Hepatocyte (in vitro differentiated cells): ENCODE measurements at regions not wholly inside any gene's neighbourhood (a gene's known extent, or its start where the extent isn't known, plus 50 kb on each side); places are given as distances from the start of the nearest gene placed in this dataset.
"Not testable (repeated sequence)": the region's sequence is repeated elsewhere in the genome, so short reads cannot be mapped to it uniquely, and the experiment has no call there.

Experiments used
- DNase-seq: peaks from one replicate; pipeline ENCODE4 v3.0.0-alpha.2; 2016; ENCODE audit warnings: low spot score
- H2AFZ ChIP-seq: fragments of 200-600 bp; sonication (generic); 2 replicates; pipeline ENCODE4 v1.6.0; 2016; ENCODE audit warnings: antibody characterized with exemption, mild to moderate bottlenecking
- H3K27ac ChIP-seq: fragments of 200-600 bp; sonication (generic); 2 replicates; pipeline ENCODE4 v1.5.1; 2016; ENCODE audit warnings: mild to moderate bottlenecking
- H3K27me3 ChIP-seq: fragments of 200-600 bp; sonication (generic); 2 replicates; pipeline ENCODE4 v1.6.1; 2016
- H3K36me3 ChIP-seq: fragments of 200-600 bp; sonication (generic); replicated peaks from 2 replicates; pipeline ENCODE4 v1.5.1; 2016; ENCODE audit warnings: low read depth; ENCODE audit not compliant: insufficient read depth
- H3K4me1 ChIP-seq: fragments of 200-600 bp; sonication (generic); 2 replicates; pipeline ENCODE4 v1.5.1; 2016; ENCODE audit warnings: mild to moderate bottlenecking, moderate library complexity; ENCODE audit not compliant: insufficient read depth
- H3K4me2 ChIP-seq: fragments of 200-600 bp; sonication (generic); 2 replicates; pipeline ENCODE4 v1.6.0; 2016
- H3K4me3 ChIP-seq: fragments of 200-600 bp; sonication (generic); 2 replicates; pipeline ENCODE4 v1.5.1; 2016; ENCODE audit warnings: mild to moderate bottlenecking
- H3K79me2 ChIP-seq: fragments of 200-600 bp; sonication (generic); 2 replicates; pipeline ENCODE4 v1.6.0; 2017; ENCODE audit warnings: mild to moderate bottlenecking
- H3K9me2 ChIP-seq: fragments of 200-600 bp; sonication (generic); replicated peaks from 2 replicates; pipeline ENCODE4 v1.6.0; 2017; ENCODE audit warnings: mild to moderate bottlenecking; ENCODE audit not compliant: insufficient read depth
- H3K9me3 ChIP-seq: fragments of 200-600 bp; sonication (generic); 2 replicates; pipeline ENCODE4 v1.5.1; 2016; ENCODE audit warnings: low read depth, mild to moderate bottlenecking
- H4K20me1 ChIP-seq: fragments of 200-600 bp; sonication (generic); 2 replicates; pipeline ENCODE4 v1.6.0; 2016; ENCODE audit warnings: mild to moderate bottlenecking; ENCODE audit not compliant: insufficient read depth, poor library complexity, severe bottlenecking
- EZH2 ChIP-seq: fragments of 200-600 bp; sonication (generic); IDR thresholded peaks from 2 replicates; pipeline ENCODE4 v1.6.1; 2016; ENCODE audit warnings: antibody characterized with exemption, mild to moderate bottlenecking, borderline replicate concordance
- EZH2phosphoT487 ChIP-seq: fragments of 200-600 bp; sonication (generic); IDR thresholded peaks from one replicate; pipeline ENCODE4 v1.6.1; 2018; ENCODE audit warnings: antibody characterized with exemption, mild to moderate bottlenecking, low read depth, moderate library complexity; ENCODE audit not compliant: unreplicated experiment, severe bottlenecking
- WGBS: methylation state at CpG from one replicate; pipeline ENCODE4 v1.1.6; 2016; ENCODE audit warnings: low lambda C conversion rate; ENCODE audit errors: missing lambda C conversion rate; 5-methylcytosine and 5-hydroxymethylcytosine counted together
- TF ChIP-seq, protein P1 (sequence below): fragments of 200-600 bp; sonication (generic); IDR thresholded peaks from 2 replicates; pipeline ENCODE4 v1.5.1; 2016; ENCODE audit warnings: antibody characterized with exemption, mild to moderate bottlenecking; ENCODE audit not compliant: poor library complexity

- H3K4me3 ChIP-seq = no peak overlapping the region
- H3K36me3 ChIP-seq = no peaks in the 10 kb centered on the region
- H4K20me1 ChIP-seq = no peaks in the 10 kb centered on the region
- H3K4me1 ChIP-seq = peaks cover 8% of the 10 kb centered on the region
- no peak for TF ChIP-seq EZH2phosphoT487
- TF ChIP-seq, protein P1, sequence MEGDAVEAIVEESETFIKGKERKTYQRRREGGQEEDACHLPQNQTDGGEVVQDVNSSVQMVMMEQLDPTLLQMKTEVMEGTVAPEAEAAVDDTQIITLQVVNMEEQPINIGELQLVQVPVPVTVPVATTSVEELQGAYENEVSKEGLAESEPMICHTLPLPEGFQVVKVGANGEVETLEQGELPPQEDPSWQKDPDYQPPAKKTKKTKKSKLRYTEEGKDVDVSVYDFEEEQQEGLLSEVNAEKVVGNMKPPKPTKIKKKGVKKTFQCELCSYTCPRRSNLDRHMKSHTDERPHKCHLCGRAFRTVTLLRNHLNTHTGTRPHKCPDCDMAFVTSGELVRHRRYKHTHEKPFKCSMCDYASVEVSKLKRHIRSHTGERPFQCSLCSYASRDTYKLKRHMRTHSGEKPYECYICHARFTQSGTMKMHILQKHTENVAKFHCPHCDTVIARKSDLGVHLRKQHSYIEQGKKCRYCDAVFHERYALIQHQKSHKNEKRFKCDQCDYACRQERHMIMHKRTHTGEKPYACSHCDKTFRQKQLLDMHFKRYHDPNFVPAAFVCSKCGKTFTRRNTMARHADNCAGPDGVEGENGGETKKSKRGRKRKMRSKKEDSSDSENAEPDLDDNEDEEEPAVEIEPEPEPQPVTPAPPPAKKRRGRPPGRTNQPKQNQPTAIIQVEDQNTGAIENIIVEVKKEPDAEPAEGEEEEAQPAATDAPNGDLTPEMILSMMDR = no peak
- no peak for TF ChIP-seq EZH2
- no peaks in the 10 kb centered on the region for H3K9me3 ChIP-seq
- peak overlapping the region; percentile 71 for H2AFZ ChIP-seq
- H3K79me2 ChIP-seq = no peaks in the 10 kb centered on the region
- H3K27ac ChIP-seq = no peak overlapping the region
- WGBS = 27% methylated on average over 80 of the region's 102 CpGs
- H3K27me3 ChIP-seq = peaks cover 13% of the 10 kb centered on the region
- no peaks in the 10 kb centered on the region for H3K9me2 ChIP-seq
- peak overlapping the region; percentile 93 for H3K4me2 ChIP-seq
- no peak for DNase-seq
These were observed 54.7 kb upstream of the EIF5 start for GRCh38 chr14:103279142-103280025.

DNA sequence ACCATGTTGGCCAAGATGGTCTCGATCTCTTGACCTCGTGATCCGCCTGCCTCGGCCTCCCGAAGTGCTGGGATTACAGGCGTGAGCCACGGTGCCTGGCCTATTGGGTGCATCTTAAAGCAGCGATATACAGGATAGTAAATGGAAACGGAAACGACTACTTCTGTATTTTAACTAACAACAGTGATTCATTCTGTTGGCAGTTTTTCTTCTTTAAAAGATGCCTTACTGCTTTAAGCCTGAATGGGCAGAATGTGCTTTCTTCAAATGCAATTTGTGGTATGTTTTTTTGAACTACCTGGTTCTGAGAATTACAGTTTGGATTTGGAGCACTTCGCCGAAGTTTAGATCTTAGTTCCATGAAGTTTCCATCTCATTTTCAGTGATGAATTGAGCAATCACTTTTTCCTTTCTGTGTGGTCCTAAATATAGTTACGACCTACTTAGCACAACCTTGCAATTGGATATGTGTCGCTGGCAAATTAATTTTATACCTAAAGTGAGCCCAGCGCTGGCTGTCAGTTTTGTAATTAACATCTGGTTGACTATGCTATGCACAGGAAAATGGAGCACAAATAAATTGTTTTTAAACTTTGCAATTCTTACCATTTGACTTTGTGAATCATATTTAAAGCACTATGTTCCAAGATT is 53.6 kb upstream of the EIF5 start:
- Histone ChIP-seq H2AFZ (no peak overlapping the region), H3K9me2 (no peaks in the 10 kb centered on the region), H3K79me2 (no peaks in the 10 kb centered on the region), H3K4me2 (no peak overlapping the region), H3K4me1 (peaks cover 8% of the 10 kb centered on the region), H3K9me3 (no peaks in the 10 kb centered on the region), H3K27ac (no peak overlapping the region), H3K27me3 (peaks cover 13% of the 10 kb centered on the region), H3K4me3 (no peak overlapping the region), H4K20me1 (no peaks in the 10 kb centered on the region), H3K36me3 (no peaks in the 10 kb centered on the region)
- TF ChIP-seq, protein P1 = no peak
- TF ChIP-seq EZH2phosphoT487 (no peak), EZH2 (no peak)
- WGBS = 83% methylated on average over 15 of the region's 15 CpGs
- DNase-seq = no peak

- no peak overlapping the region for H3K4me3 ChIP-seq
- TF ChIP-seq EZH2phosphoT487 = no peak
- TF ChIP-seq, protein P1 = peak; percentile 57
- H4K20me1 ChIP-seq = no peaks in the 10 kb centered on the region
- 79% methylated on average over 11 of the region's 11 CpGs for WGBS
- H3K27ac ChIP-seq = no peak overlapping the region
- H3K36me3 ChIP-seq = no peaks in the 10 kb centered on the region
- peaks cover 13% of the 10 kb centered on the region for H3K27me3 ChIP-seq
- peak; percentile 79 for DNase-seq
- no peaks in the 10 kb centered on the region for H3K9me2 ChIP-seq
- H2AFZ ChIP-seq = no peak overlapping the region
- no peak overlapping the region for H3K4me2 ChIP-seq
- H3K79me2 ChIP-seq = no peaks in the 10 kb centered on the region
- H3K4me1 ChIP-seq = peaks cover 8% of the 10 kb centered on the region
- H3K9me3 ChIP-seq = no peaks in the 10 kb centered on the region
These were observed 52.4 kb upstream of the EIF5 start for GRCh38 chr14:103281496-103282231.

- not testable (repeated sequence) for H3K27ac ChIP-seq, H3K4me3 ChIP-seq, H2AFZ ChIP-seq, H3K9me2 ChIP-seq, H4K20me1 ChIP-seq, H3K4me2 ChIP-seq, H3K9me3 ChIP-seq, H3K4me1 ChIP-seq, H3K79me2 ChIP-seq, H3K36me3 ChIP-seq, DNase-seq
- peaks cover 13% of the 10 kb centered on the region for H3K27me3 ChIP-seq
- WGBS = 94% methylated on average over 17 of the region's 17 CpGs
These were observed 51.7 kb upstream of the EIF5 start for GRCh38 chr14:103282309-103282708.
